Upper lobe of right lung (tissue), 1 donor: ENCODE measurements at regions not wholly inside any gene's neighbourhood (a gene's known extent, or its start where the extent isn't known, plus 50 kb on each side); places are given as distances from the start of the nearest gene placed in this dataset.

Experiments used
- ATAC-seq: fragments of 200-7000 bp; cut with Tn5 transposase; one replicate; pipeline ENCODE4 v1.9.1; 2020; ENCODE audit warnings: mild to moderate bottlenecking, moderate library complexity
- DNase-seq: peaks from one replicate; pipeline ENCODE4 v3.0.0-alpha.2; 2020
- H3K27ac ChIP-seq: fragments of 200-600 bp; one replicate; pipeline ENCODE4 v1.8.0; 2022
- H3K27me3 ChIP-seq: fragments of 200-600 bp; one replicate; pipeline ENCODE4 v1.8.0; 2022; ENCODE audit warnings: mild to moderate bottlenecking
- H3K36me3 ChIP-seq: fragments of 200-600 bp; one replicate; pipeline ENCODE4 v1.8.0; 2022
- H3K4me1 ChIP-seq: fragments of 200-600 bp; one replicate; pipeline ENCODE4 v1.8.0; 2022
- H3K4me3 ChIP-seq: fragments of 200-600 bp; one replicate; pipeline ENCODE4 v1.8.0; 2022; ENCODE audit warnings: mild to moderate bottlenecking
- H3K9me3 ChIP-seq: fragments of 200-600 bp; one replicate; pipeline ENCODE4 v1.8.0; 2022
- intact Hi-C: fragments of 100-400 bp; cut with DNase I; formaldehyde crosslinking; loops from one replicate; pipeline ENCODE4 v1.11.0; 2022
- TF ChIP-seq, protein P1 (sequence below): fragments of 200-600 bp; IDR thresholded peaks from one replicate; pipeline ENCODE4 v1.8.0; 2022; ENCODE audit warnings: antibody characterized with exemption
- donor health status: DM: no; HTN: yes; CAD: no; lungs with severe emphysema.

- Histone ChIP-seq H3K9me3 (no peaks in the 10 kb centered on the region), H3K27ac (no peak overlapping the region), H3K4me1 (no peaks in the 10 kb centered on the region), H3K4me3 (no peak overlapping the region), H3K27me3 (no peaks in the 10 kb centered on the region), H3K36me3 (no peaks in the 10 kb centered on the region)
- DNase-seq (no peak), ATAC-seq (no peak)
- TF ChIP-seq, protein P1, sequence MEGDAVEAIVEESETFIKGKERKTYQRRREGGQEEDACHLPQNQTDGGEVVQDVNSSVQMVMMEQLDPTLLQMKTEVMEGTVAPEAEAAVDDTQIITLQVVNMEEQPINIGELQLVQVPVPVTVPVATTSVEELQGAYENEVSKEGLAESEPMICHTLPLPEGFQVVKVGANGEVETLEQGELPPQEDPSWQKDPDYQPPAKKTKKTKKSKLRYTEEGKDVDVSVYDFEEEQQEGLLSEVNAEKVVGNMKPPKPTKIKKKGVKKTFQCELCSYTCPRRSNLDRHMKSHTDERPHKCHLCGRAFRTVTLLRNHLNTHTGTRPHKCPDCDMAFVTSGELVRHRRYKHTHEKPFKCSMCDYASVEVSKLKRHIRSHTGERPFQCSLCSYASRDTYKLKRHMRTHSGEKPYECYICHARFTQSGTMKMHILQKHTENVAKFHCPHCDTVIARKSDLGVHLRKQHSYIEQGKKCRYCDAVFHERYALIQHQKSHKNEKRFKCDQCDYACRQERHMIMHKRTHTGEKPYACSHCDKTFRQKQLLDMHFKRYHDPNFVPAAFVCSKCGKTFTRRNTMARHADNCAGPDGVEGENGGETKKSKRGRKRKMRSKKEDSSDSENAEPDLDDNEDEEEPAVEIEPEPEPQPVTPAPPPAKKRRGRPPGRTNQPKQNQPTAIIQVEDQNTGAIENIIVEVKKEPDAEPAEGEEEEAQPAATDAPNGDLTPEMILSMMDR = no peak
- intact Hi-C loops = no loop called here
These were observed 50.6 kb upstream of the PARD3B start for GRCh38 chr2:204494681-204495080.

DNA sequence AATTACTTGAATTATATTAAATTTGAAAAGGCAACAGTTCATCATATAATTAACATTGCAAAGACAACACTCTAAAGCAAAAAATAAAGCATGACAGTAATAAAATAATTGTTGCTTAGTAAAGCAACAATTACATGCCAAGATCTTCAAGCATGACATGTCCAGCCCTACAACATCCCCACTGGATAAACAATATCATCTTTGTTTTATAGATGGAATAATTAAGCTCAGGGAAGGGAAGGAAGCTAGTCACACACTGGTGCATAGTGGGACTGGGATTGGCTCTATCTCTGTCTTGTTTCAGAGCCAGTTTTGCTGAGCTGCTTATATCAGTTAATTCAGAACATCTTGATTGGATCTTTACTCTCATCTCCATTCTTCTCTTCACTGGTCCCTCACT, 49.9 kb upstream of the PARD3B start:
- H3K4me1 ChIP-seq = no peaks in the 10 kb centered on the region
- H3K27me3 ChIP-seq = no peaks in the 10 kb centered on the region
- no peak overlapping the region for H3K4me3 ChIP-seq
- ATAC-seq (no peak), DNase-seq (no peak)
- H3K27ac ChIP-seq = no peak overlapping the region
- no peaks in the 10 kb centered on the region for H3K36me3 ChIP-seq
- intact Hi-C loops = no loop called here
- H3K9me3 ChIP-seq = no peaks in the 10 kb centered on the region
- TF ChIP-seq, protein P1 = no peak
